Cardiac fibroblast (primary cell): ENCODE measurements at regions not wholly inside any gene's neighbourhood (a gene's known extent, or its start where the extent isn't known, plus 50 kb on each side); places are given as distances from the start of the nearest gene placed in this dataset.
"Not testable (repeated sequence)": the region's sequence is repeated elsewhere in the genome, so short reads cannot be mapped to it uniquely, and the experiment has no call there.

ENCODE experiments used
- DNase-seq, 2 donors: peaks; one replicate each; pipeline versions ENCODE4 v3.0.0 to v3.0.0-alpha.2; 2010; ENCODE audit warnings: low read depth in 2 of 2
- H3K4me3 ChIP-seq, 2 donors: replicated peaks in 1 of 2; 1 replicate in 1 of 2; 2 replicates in 1 of 2; pipeline ENCODE4 v1.5.1; 2011; ENCODE audit warnings: low read depth in 2 of 2, low read length in 2 of 2, mild to moderate bottlenecking in 2 of 2, moderate library complexity in 1 of 2
- TF ChIP-seq, protein P1 (sequence below): IDR thresholded peaks from one replicate; pipeline ENCODE4 v1.5.1; 2011; ENCODE audit warnings: low read depth, mild to moderate bottlenecking, low read length, inconsistent platforms

DNA sequence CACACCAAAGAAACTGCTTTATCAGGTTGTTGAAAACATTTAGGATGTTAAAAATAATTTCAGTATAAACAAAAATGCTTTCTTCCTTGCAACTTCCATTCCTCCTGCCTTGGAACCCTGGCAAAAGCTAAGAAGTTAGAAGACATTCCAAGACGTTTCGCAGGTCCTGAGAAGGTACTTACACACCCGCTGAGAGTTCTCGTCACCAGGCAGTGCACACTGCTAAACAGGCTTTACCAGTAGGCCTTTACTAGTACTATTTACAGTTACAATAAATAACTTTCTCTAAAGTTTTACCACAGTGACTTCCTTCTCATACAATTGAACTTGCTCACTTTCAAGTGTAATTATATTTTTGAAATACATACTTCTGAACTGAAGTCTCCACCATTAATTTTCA, 81.4 kb upstream of the RPS6KA2 start:
- H3K4me3 ChIP-seq = no peak overlapping the region
- DNase-seq = no peak
- TF ChIP-seq, protein P1, sequence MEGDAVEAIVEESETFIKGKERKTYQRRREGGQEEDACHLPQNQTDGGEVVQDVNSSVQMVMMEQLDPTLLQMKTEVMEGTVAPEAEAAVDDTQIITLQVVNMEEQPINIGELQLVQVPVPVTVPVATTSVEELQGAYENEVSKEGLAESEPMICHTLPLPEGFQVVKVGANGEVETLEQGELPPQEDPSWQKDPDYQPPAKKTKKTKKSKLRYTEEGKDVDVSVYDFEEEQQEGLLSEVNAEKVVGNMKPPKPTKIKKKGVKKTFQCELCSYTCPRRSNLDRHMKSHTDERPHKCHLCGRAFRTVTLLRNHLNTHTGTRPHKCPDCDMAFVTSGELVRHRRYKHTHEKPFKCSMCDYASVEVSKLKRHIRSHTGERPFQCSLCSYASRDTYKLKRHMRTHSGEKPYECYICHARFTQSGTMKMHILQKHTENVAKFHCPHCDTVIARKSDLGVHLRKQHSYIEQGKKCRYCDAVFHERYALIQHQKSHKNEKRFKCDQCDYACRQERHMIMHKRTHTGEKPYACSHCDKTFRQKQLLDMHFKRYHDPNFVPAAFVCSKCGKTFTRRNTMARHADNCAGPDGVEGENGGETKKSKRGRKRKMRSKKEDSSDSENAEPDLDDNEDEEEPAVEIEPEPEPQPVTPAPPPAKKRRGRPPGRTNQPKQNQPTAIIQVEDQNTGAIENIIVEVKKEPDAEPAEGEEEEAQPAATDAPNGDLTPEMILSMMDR = no peak

DNA sequence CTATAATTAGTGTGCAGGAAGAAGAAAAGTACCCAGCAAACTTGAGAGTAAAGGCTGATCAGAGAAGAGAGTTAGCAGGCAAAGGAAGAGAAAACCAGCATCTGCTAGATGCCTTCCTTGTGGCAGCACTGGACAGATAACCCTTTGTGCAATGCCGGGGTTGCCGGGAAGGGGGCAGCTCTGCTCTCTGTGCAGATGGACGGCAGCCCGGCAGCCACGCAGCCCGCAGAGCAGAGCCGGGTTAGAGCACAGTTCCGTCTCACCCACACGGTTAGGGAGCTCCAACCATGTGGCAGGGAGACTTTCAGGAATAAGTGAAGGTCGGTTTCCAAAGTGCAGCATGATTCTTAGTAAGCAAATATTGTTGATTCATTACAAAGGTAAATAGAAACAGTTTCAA, 80.0 kb upstream of the RPS6KA2 start:
- TF ChIP-seq, protein P1 = peak; percentile 47
- H3K4me3 ChIP-seq = no peak overlapping the region
- peak; percentile 15 to 35 for DNase-seq

DNA sequence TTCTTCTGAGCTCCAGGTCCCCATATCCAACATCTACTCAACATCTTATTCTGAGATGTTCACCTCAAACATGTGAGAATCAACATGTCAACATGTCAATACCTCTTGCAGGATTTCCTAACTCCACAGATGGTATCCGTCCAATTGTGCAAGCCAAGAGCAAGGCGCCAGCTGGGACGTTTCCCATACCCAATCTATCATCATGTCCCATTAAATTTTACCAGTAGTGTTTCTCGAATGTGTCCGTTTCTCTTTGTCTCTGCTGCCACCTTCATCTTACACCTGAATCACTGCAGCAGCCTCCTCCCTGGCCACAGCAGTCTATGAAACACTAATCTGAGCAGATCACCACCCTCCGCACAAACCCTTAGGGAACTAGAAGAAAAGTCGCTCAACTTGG, 78.0 kb upstream of the RPS6KA2 start:
- TF ChIP-seq, protein P1 = no peak
- no peak overlapping the region for H3K4me3 ChIP-seq
- peak in 1 of 2 donors; percentile 31 for DNase-seq

DNA sequence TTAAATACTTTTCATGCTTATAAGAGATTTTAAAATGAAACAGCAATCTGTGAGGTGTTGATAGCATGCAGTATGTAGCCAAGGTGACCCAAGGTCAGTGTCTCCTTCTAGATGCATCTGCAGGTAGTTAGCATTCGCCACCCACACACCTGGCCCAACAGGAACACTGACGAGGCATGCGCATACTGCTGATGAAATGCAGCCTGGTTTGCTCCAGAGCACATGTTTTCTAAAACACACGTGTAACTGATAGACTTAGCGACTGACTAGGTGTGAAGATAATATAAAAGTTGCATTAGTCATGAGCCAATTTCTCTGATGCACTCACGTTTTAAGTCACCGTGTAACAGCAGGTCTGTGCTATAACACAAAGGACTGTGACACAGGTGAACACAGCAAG, 77.1 kb upstream of the RPS6KA2 start:
- TF ChIP-seq, protein P1 = no peak
- no peak for DNase-seq
- no peak overlapping the region for H3K4me3 ChIP-seq

DNA sequence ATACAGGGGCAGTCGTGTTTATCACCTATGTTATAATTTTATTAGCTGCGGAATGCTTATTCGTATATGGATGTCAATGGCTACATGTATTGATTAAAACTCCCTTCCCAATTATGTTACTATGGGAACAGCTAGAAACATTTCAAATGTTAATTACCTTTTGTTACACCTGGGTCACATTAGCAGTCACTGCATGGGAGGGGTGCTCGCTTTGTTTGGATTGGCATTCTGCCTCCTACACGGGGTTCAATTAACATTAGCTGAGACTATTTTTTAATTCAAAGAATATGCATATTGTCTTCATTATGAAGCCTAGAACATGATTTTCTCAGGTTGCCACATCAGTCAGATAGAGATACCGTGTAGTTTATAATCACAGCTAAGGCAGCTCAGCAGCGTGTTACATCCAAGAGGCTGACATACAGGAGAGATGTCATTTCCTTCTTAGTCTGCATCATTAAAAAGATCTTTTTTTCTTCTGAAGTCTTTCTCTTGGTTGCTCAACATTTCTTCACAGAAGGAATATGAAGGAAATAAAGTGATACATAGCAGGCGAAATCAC, 76.2 kb upstream of the RPS6KA2 start:
- TF ChIP-seq, protein P1 = no peak
- peak; percentile 4 to 19 for DNase-seq

DNA sequence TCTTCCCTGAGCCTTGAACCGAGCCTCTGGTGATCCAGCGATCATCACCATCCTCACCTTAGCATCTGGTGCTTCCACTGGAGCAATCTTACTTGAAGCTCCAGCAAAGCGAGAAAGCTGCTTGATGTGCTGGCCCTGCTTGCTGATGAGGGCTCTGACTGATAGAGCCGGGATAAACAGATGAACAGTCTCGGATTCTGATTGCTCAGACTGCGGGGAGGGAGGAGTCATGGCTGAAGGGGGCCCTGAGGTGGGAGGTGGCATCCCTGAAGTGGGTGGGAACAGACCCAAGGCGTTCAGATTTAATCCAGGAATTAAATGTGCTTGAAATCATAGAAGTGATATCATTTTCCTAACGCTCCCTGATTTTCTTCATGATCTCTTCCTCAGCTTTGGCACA, 74.4 kb upstream of the RPS6KA2 start:
- DNase-seq = not testable (repeated sequence)

More for the DNA sequence above, 76.2 kb upstream of the RPS6KA2 start:
- H3K4me3 ChIP-seq = no peak overlapping the region

DNA sequence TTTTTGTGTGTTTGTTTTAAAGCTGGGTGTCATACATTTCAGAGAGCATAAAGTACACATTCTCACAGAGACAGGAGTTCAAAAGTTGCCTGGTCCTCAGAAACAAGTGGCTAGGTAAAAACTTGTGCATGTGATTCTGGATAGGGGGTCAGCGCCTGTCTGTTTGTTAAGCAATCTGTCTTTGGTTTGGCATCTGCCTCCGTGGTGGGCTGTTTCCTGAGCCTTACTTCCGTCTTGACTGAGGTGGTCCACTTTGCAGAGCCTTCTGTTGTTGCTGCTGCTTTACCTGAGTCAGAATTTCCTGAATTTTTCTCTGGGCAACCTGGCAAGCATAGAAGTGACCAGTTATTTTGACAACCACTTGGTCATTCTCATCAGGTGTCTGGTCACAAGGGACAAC, 73.8 kb upstream of the RPS6KA2 start:
- not testable (repeated sequence) for H3K4me3 ChIP-seq, DNase-seq

More for the DNA sequence above, 74.4 kb upstream of the RPS6KA2 start:
- H3K4me3 ChIP-seq = not testable (repeated sequence)

DNA sequence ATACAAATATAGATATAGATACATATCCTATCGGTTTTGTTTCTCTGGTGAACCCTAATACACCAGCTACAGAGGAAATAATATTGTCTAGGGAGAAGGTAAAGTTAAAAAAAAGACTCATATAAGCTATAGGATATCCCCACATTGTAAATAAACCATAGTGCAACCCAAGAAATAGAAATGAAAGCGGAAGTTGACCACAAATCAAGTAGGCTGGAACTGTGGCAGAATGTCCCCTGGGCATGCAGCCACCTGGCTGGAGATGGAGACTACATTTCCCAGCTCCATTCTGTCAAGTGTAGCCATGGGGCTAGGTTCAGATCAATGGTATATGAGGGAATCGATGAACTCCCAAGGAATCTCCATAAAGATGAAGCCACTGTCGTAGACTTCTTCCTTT, 70.1 kb upstream of the RPS6KA2 start:
- no peak overlapping the region for H3K4me3 ChIP-seq
- no peak for DNase-seq
- TF ChIP-seq, protein P1 = no peak
